ENCODE measurements at regions not wholly inside any gene's neighbourhood (a gene's known extent, or its start where the extent isn't known, plus 50 kb on each side); places are given as distances from the start of the nearest gene placed in this dataset.

GRCh38 chr4:19358015-19358414 lies 893.7 kb upstream of the SLIT2 start:
- WGBS, 2 donors (ENCODE audit: low coverage in 1 of 2) = 46 to 47% methylated on average over 2 of the region's 2 CpGs
- DNase-seq = no peak
- H3K36me3 ChIP-seq = no peaks in the 10 kb centered on the region
- H3K27me3 ChIP-seq = no peaks in the 10 kb centered on the region
- H3K27ac ChIP-seq = no peak overlapping the region
- H3K9me3 ChIP-seq = no peaks in the 10 kb centered on the region
- in situ Hi-C loops (cut with MboI; ENCODE audit: low pct_ligation_motif_present in 1 of 4, low pct_unique_long_range_greater_than_20kb in 1 of 4, low sequenced_read_pairs in 3 of 4) (no loop called here), intact Hi-C loops (cut with DNase I; ENCODE audit: low total_unique reads) (no loop called here)
- H3K4me1 ChIP-seq = no peaks in the 10 kb centered on the region
- no peak overlapping the region for H3K4me3 ChIP-seq
- TF ChIP-seq POLR2AphosphoS5 (IDR thresholded peaks at IDR 0.05) (no peak), EP300 (IDR thresholded peaks at IDR 0.05; ENCODE audit: low read depth) (no peak), CTCF (IDR thresholded peaks at IDR 0.05) (no peak), POLR2A (IDR thresholded peaks at IDR 0.05) (no peak)

- in situ Hi-C loops (cut with MboI; ENCODE audit: low pct_ligation_motif_present in 1 of 4, low pct_unique_long_range_greater_than_20kb in 1 of 4, low sequenced_read_pairs in 3 of 4) = no loop called here
- no peaks in the 10 kb centered on the region for H3K27me3 ChIP-seq
- 60 to 75% methylated on average over 1 of the region's 1 CpG for WGBS, 2 donors (ENCODE audit: low coverage in 1 of 2)
- no peaks in the 10 kb centered on the region for H3K4me1 ChIP-seq
- peaks cover 0 to 3% of the 10 kb centered on the region in 2 donors for H3K9me3 ChIP-seq
- TF ChIP-seq EP300 (IDR thresholded peaks at IDR 0.05; ENCODE audit: low read depth) = no peak
- no peak for TF ChIP-seq CTCF (IDR thresholded peaks at IDR 0.05)
- no peak for TF ChIP-seq POLR2AphosphoS5 (IDR thresholded peaks at IDR 0.05)
- TF ChIP-seq POLR2A (IDR thresholded peaks at IDR 0.05) = no peak
- H3K4me3 ChIP-seq = no peak overlapping the region
- intact Hi-C loops (cut with DNase I; ENCODE audit: low total_unique reads) = no loop called here
- no peaks in the 10 kb centered on the region for H3K36me3 ChIP-seq
- no peak overlapping the region for H3K27ac ChIP-seq
- no peak for DNase-seq
Measured at GRCh38 chr4:19349416-19349815, 902.3 kb upstream of the SLIT2 start.

- peaks cover 0 to 3% of the 10 kb centered on the region in 2 donors for H3K9me3 ChIP-seq
- no peak for DNase-seq
- H3K4me1 ChIP-seq = no peaks in the 10 kb centered on the region
- TF ChIP-seq EP300 (IDR thresholded peaks at IDR 0.05; ENCODE audit: low read depth) = no peak
- TF ChIP-seq CTCF (IDR thresholded peaks at IDR 0.05) = no peak
- TF ChIP-seq POLR2AphosphoS5 (IDR thresholded peaks at IDR 0.05) = no peak
- in situ Hi-C loops (cut with MboI; ENCODE audit: low pct_ligation_motif_present in 1 of 4, low pct_unique_long_range_greater_than_20kb in 1 of 4, low sequenced_read_pairs in 3 of 4) (no loop called here), intact Hi-C loops (cut with DNase I; ENCODE audit: low total_unique reads) (no loop called here)
- H3K27me3 ChIP-seq = no peaks in the 10 kb centered on the region
- H3K36me3 ChIP-seq = no peaks in the 10 kb centered on the region
- H3K27ac ChIP-seq = no peak overlapping the region
- no peak overlapping the region for H3K4me3 ChIP-seq
Measured at GRCh38 chr4:19348746-19349145, 903.0 kb upstream of the SLIT2 start.

- no peaks in the 10 kb centered on the region for H3K4me1 ChIP-seq
- WGBS, 2 donors (ENCODE audit: low coverage in 1 of 2) = 80 to 90% methylated on average over 3 of the region's 3 CpGs
- in situ Hi-C loops (cut with MboI; ENCODE audit: low pct_ligation_motif_present in 1 of 4, low pct_unique_long_range_greater_than_20kb in 1 of 4, low sequenced_read_pairs in 3 of 4) (no loop called here), intact Hi-C loops (cut with DNase I; ENCODE audit: low total_unique reads) (no loop called here)
- no peak for DNase-seq
- no peaks in the 10 kb centered on the region for H3K36me3 ChIP-seq
- H3K27me3 ChIP-seq = no peaks in the 10 kb centered on the region
- TF ChIP-seq CTCF (IDR thresholded peaks at IDR 0.05) = no peak
- TF ChIP-seq EP300 (IDR thresholded peaks at IDR 0.05; ENCODE audit: low read depth) = no peak
- no peak for TF ChIP-seq POLR2AphosphoS5 (IDR thresholded peaks at IDR 0.05)
- TF ChIP-seq POLR2A (IDR thresholded peaks at IDR 0.05) = no peak
- H3K27ac ChIP-seq = no peak overlapping the region
- H3K9me3 ChIP-seq = peaks cover 0 to 3% of the 10 kb centered on the region in 2 donors
- H3K4me3 ChIP-seq = no peak overlapping the region
Measured at GRCh38 chr4:19346636-19347035, 905.1 kb upstream of the SLIT2 start.

Measured in transverse colon (tissue), 4 donors.